NCI-H146 treated with DMSO at 0.1 percent for 48 hours (cell line): ENCODE measurements at regions not wholly inside any gene's neighbourhood (a gene's known extent, or its start where the extent isn't known, plus 50 kb on each side); places are given as distances from the start of the nearest gene placed in this dataset.

Source experiments
- DNase-seq: peaks from one replicate; lab custom pipeline; 2025; ENCODE audit not compliant: unreplicated experiment; lab: John Stamatoyannopoulos, UW

GRCh38 chr12:107318806-107319532 lies 225.6 kb upstream of the CRY1 start:
- DNase-seq: no peak

- no peak for DNase-seq
These were observed 226.2 kb upstream of the CRY1 start for GRCh38 chr12:107319533-107320032.

DNA sequence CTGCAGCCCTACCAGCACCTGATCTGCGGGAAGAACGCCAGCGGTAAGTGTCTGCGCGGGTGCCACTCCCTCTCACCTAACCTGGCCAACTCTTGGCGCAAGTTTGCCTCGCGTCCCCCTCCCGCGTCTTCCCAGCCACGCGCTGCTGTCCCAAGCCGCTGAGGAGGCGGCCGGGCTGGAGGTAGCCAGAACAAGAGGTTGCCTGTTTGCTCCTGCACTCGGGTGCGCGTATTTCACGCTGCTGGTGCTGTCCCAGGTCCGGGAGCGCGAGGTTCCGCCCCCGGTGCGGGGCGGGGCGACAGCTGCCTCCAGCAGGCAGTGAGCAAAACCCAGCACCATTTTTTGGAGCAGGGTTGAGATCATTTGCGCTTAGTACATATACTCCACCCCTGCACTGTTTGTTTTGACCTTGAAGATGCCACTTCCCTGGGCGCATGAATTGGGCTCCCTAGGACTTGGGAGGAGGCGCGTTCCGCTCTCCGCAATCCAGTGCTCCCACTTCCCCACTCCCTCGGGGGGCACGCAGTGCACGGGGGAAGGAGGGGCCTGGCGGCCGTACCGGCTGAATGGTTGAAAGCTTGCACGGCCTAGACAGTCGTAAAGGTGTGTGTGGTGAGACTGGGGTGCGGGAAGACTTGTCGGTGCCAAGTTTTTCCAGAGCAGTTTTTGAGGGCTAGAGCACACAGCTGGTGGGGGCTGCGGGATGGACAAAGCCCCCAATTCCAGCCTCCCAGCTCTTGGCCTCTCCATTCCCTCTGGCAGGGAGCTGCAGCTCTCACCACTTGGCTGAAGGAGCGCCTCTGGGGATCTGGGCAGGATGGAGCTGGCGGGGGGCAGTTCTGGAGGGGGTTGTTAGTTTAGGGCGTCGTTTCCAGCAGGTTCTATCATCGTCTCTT lies 226.9 kb upstream of the CRY1 start:
- DNase-seq: peak; percentile 30

GRCh38 chr12:107320929-107321631 lies 227.7 kb upstream of the CRY1 start:
- DNase-seq: peak; percentile 48

DNA sequence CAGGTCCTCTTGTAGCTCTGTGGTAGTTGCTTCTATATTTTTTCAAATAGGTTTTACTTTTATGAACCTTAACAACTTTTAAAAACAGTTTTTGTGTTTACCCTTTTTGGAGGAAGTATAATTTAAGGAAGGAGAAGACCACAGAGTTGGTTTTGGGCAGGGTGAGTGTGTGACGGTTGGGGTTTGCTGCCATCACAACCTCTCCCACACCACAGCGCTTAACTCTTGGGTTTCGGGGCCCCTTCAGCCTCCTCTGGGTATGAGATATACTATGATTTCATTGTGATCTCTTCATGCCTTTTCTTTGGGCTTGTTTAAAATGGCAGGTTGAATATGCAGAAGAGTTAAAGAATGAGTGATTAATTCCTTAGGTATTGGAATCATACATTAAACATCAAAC lies 228.7 kb upstream of the CRY1 start:
- DNase-seq: no peak

DNA sequence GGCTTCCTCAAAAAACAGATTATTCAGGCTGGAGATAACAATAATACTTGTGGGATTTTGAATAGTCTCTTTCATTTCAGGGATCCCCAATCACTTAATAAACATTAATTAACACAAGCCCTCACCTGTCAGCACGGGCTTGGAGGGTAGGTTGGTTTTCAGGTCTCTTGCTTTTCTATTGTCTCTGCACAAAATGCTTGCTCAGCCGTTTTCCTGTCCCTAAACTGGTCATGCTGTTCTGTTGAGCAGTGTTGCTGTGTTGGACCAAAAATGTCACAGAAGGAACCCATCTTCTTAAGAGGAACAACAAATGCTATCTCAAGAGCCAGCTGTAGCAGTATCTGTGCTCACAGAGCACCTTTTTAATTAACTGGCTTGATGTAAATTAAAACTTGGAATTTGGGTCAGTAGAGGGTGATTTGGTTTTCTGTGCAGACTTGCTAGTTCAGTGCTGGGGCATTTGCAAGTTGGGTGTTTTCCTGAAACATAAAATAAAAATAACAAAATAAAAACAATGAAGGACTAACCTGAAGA lies 231.8 kb upstream of the CRY1 start:
- DNase-seq: peak; percentile 72

- DNase-seq: no peak
These were observed 232.9 kb upstream of the CRY1 start for GRCh38 chr12:107326237-107326636.

DNA sequence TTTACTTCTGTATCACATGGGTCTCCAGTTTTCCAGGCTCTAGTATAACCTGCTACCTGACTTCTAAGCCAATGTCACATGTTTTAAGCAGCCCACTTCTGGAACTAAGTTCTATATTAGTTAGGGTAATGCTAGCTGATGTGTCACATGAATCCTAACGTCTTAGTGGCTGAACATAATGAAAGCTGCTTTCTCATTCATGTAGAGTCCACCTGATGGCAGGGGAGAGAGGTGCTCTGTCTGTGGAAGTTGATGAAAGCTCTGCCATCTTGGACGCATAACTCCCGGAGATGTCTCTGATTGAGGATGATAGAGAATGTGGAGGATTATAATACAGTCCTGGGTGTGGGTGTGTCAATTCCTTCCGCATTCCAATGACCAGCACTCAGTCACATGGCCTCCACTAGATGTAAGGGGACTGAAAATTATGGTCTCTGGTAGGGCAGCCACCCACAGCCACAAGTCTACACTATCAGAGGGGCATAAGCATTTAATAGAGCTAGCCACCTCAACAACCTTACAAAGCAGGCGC lies 234.4 kb upstream of the CRY1 start:
- no peak for DNase-seq

- DNase-seq: no peak
These were observed 235.2 kb upstream of the CRY1 start for GRCh38 chr12:107328442-107329133.

DNA sequence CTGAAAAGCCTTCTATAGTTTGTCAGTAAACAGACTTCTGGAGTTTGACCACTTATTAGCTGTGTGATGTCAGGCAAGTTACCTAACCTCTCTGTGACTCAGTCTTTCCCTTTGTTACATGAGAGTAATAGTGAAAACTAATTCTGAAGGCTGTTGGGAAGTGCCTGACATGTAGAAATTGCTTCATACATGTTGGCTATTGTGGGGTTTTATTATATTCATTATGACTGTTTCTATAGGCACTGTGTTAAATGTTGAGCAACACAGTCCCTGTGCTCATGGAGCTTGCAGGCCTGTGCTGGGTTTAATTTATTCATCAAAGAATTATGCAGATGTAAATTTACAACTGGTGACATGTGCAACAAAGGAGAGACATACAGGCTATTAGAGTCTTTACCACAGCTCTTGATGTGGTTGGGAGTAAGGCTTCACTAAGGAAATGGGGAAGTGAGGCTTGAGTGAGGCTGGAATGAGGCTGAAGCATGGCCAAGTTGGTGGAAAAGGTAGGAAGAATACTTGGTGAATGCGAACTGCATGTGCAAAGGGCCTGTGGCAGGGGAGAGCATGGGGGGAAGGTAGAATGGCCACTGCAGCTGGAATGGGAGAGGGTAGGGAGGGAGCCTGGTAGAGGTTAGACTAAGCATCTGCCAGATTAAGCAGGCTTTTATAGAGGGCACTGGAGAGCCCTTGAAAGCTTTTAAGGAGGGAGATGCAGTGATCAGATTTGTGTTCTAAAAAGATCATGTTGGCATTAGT lies 236.4 kb upstream of the CRY1 start:
- DNase-seq: no peak

DNA sequence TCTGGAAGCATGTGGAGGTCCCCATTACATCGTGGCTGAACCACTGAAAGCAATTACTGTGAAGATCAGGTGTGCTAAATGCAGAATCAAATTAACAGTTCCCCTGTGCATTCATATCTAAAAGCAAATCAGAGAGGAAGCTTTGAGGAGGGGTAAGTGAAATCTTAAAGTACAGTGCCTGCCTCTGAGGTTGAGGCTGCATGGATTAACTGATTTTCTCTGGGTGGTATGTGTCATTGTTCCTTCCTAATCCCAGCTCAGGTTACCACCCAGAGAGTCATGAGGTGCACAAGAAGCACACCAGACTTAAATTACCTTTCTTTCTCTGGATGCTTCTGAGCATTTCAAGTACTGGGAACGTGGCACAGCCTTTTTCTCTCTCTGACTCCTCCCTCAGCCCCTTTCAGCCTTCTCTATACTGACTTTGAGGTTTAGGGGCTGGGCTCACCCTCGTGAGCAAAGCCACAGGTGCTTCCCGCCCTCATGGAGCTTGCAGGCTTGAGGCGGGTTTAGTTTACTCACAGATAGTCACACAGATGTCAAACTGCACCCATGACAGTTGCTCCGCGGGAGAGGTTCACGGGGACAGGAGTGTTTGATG lies 237.6 kb upstream of the CRY1 start:
- no peak for DNase-seq

- DNase-seq: no peak
These were observed 238.1 kb upstream of the CRY1 start for GRCh38 chr12:107331471-107331870.

DNA sequence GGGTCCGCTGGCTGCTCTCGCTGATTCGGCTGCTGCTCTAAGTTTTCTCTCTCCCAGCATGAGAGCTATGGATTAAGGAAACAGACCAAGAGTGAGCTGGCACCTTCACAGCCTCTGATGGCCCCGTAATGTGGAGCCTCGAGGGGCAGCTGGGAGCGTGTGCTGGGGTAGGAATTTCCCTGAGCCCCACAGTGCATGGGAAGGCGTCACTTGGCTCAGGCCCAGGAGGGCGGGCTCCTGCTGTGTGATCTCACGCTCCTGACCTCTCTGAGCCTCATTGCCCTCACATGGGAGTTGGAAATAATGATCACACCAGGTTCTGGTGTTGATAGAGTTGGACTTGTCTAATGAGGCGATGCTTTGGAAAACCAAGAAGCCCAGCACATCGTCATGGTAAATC lies 238.6 kb upstream of the CRY1 start:
- no peak for DNase-seq

- DNase-seq: no peak
These were observed 239.4 kb upstream of the CRY1 start for GRCh38 chr12:107332743-107333142.

DNA sequence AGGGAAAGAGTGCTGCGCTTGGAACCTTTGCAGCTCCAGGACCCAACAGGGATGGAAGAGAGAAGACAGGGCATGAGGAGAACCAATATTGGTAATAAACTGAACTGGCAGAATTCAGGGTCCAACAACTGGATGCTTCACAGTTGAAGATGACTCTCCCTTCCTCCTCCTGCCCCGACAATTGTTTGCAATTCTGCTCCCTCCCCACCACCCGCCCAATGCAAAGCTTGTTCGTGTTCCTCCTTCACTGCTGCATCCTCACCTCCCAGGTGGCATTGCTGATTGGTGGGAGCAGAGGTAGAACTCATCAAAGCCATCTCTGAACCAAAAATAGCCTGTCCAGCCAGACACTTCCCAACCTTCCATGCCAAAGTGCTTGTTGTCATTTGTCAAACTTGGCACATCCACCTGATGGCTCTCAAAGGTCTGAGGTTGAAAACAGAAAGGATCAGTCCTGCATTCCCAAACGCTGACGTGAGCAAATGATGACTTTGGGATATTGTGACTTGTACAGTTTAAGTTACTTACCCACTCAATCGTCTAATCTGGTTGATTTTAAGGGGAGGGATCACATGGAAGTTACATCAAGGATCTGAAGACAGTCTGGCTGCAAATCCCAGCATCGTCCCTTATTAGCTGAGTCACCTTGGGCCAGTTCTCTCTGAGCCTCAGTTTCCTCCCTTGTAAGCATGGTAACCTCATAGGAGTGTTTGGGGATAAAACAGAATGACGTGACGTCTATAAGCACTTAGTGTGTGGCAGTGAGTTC lies 242.6 kb upstream of the CRY1 start:
- no peak for DNase-seq

- DNase-seq: no peak
These were observed 243.3 kb upstream of the CRY1 start for GRCh38 chr12:107336695-107337094.

- no peak for DNase-seq
These were observed 244.2 kb upstream of the CRY1 start for GRCh38 chr12:107337346-107338095.

DNA sequence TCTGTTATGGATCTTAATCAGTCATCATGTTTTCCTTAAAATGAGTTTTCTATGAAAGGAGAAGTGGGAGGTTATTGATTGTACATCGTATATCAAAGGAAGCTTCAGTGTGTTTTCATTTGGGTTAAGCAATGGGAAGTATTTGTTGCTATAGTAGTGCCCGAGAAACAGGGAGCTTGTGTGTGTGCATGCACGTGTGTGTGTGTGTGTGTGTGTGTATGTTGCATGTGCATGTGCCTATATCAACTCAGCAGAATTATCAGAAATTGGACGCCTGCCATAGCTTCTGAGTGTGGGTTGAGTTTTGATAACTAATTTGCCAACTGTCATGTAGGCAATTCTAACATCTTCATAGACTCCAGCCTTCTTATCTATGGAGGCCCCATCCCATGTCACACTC lies 246.1 kb upstream of the CRY1 start:
- DNase-seq: no peak
